CD4-positive, alpha-beta T cell (primary cell): ENCODE measurements at regions not wholly inside any gene's neighbourhood (a gene's known extent, or its start where the extent isn't known, plus 50 kb on each side); places are given as distances from the start of the nearest gene placed in this dataset.

Experiments used
- ATAC-seq: fragments of 200-7000 bp; cut with Tn5 transposase; one replicate; pipeline ENCODE4 v1.10.0; 2022; ENCODE audit warnings: mild to moderate bottlenecking; ENCODE audit not compliant: poor library complexity
- CTCF ChIA-PET: fragments of 350-600 bp; sonication (Branson Sonifier 250); formaldehyde crosslinking; loops from one replicate; lab custom pipeline; 2021; ENCODE audit warnings: antibody characterized with exemption, inconsistent platforms; lab: Charles Lee
- POLR2A ChIA-PET: fragments of 350-600 bp; sonication (Branson Sonifier 250); formaldehyde crosslinking; loops from one replicate; lab custom pipeline; 2021; ENCODE audit warnings: antibody characterized with exemption, inconsistent platforms; lab: Charles Lee
- DNase-seq, 14 experiments: peaks; one replicate each; pipeline ENCODE4 v3.0.0-alpha.2; 2013 to 2020; ENCODE audit warnings: mixed read lengths in 2 of 14
- H3K27ac ChIP-seq, 2 donors: one replicate each; pipeline versions ENCODE4 v1.5.1 to v1.7.0; 2013; ENCODE audit warnings: low read length in 2 of 2, low read depth in 1 of 2, mild to moderate bottlenecking in 1 of 2
- H3K27me3 ChIP-seq, 2 experiments: 1 replicate in 1 of 2; 2 replicates in 1 of 2; pipeline versions ENCODE4 v1.6.1 to v1.7.0; 2013; ENCODE audit warnings: low read length in 2 of 2, control low read depth in 1 of 2, mild to moderate bottlenecking in 1 of 2, moderate library complexity in 1 of 2; ENCODE audit not compliant: insufficient read depth in 2 of 2, control insufficient read depth in 1 of 2
- H3K36me3 ChIP-seq: one replicate; pipeline ENCODE4 v1.6.1; 2013; ENCODE audit warnings: low read length, control low read depth; ENCODE audit not compliant: insufficient read depth
- H3K4me1 ChIP-seq: one replicate; pipeline ENCODE4 v1.6.1; 2013; ENCODE audit warnings: low read length, control low read depth; ENCODE audit not compliant: insufficient read depth
- H3K4me3 ChIP-seq: one replicate; pipeline ENCODE4 v1.5.1; 2013; ENCODE audit warnings: mild to moderate bottlenecking, low read length, moderate library complexity
- H3K9me3 ChIP-seq, 2 experiments: 1 replicate in 1 of 2; 2 replicates in 1 of 2; pipeline versions ENCODE4 v1.6.1 to v1.7.0; 2013; ENCODE audit warnings: low read length in 2 of 2, mild to moderate bottlenecking in 2 of 2, control low read depth in 1 of 2, moderate library complexity in 1 of 2; ENCODE audit not compliant: control insufficient read depth in 1 of 2, insufficient read depth in 1 of 2
- H3K27ac Mint-ChIP-seq: one replicate; pipeline ENCODE4 v1.8.0; 2020; ENCODE audit warnings: mixed read lengths
- H3K27me3 Mint-ChIP-seq: one replicate; pipeline ENCODE4 v1.8.0; 2021; ENCODE audit warnings: mixed read lengths
- H3K36me3 Mint-ChIP-seq: one replicate; pipeline ENCODE4 v1.8.0; 2021; ENCODE audit warnings: low read depth, mixed read lengths
- H3K4me1 Mint-ChIP-seq: one replicate; pipeline ENCODE4 v1.8.0; 2021; ENCODE audit warnings: low read depth, mixed read lengths
- H3K4me3 Mint-ChIP-seq: one replicate; pipeline ENCODE4 v1.8.0; 2020; ENCODE audit warnings: mild to moderate bottlenecking, mixed read lengths
- H3K9me3 Mint-ChIP-seq: one replicate; pipeline ENCODE4 v1.8.0; 2020; ENCODE audit warnings: mixed read lengths
- CTCF ChIP-seq: fragments of 200-600 bp; IDR thresholded peaks from one replicate; pipeline ENCODE4 v1.8.0; 2022; ENCODE audit warnings: antibody characterized with exemption, mild to moderate bottlenecking
- intact Hi-C, 2 experiments: fragments of 100-400 bp; cut with DNase I in 1 of 2; cut with micrococcal nuclease in 1 of 2; formaldehyde crosslinking; loops; one replicate each; pipeline versions ENCODE4 v1.15.1 to v1.9.0; 2023 to 2025; cut with DNase I, micrococcal nuclease

- TF ChIP-seq CTCF = no peak
- ChIA-PET CTCF (interaction anchor here (0.6 kb wide), 1 partner anchor 128 kb away, joined by 3 read pairs; no protein-coding TSS in a partner anchor), POLR2A (no interaction called here)
- H3K4me1 Mint-ChIP-seq = no peaks in the 10 kb centered on the region
- H3K4me3 ChIP-seq = no peak overlapping the region
- H3K4me1 ChIP-seq = no peaks in the 10 kb centered on the region
- no peak overlapping the region for H3K4me3 Mint-ChIP-seq
- no peaks in the 10 kb centered on the region for H3K27me3 Mint-ChIP-seq
- no peaks in the 10 kb centered on the region for H3K27me3 ChIP-seq
- H3K9me3 Mint-ChIP-seq = peaks cover 1% of the 10 kb centered on the region
- ATAC-seq (no peak), DNase-seq (no peak)
- no peaks in the 10 kb centered on the region for H3K36me3 ChIP-seq
- intact Hi-C loops = no loop called here
- no peaks in the 10 kb centered on the region for H3K9me3 ChIP-seq
- H3K36me3 Mint-ChIP-seq = no peaks in the 10 kb centered on the region
- no peak overlapping the region for H3K27ac ChIP-seq
- H3K27ac Mint-ChIP-seq = no peak overlapping the region
These were observed 285.8 kb upstream of the KLHL1 start for GRCh38 chr13:70394031-70394548.

GRCh38 chr13:70391678-70392077 lies 283.4 kb upstream of the KLHL1 start:
- H3K27ac Mint-ChIP-seq = no peak overlapping the region
- ChIA-PET POLR2A (no interaction called here), CTCF (no interaction called here)
- DNase-seq = no peak
- no peak for ATAC-seq
- Histone ChIP-seq H3K4me3 (no peak overlapping the region), H3K27ac (no peak overlapping the region), H3K9me3 (peaks cover 0 to 5% of the 10 kb centered on the region in 2 experiments), H3K4me1 (no peaks in the 10 kb centered on the region), H3K27me3 (no peaks in the 10 kb centered on the region), H3K36me3 (no peaks in the 10 kb centered on the region)
- TF ChIP-seq CTCF = no peak
- intact Hi-C loops = no loop called here
- H3K36me3 Mint-ChIP-seq = no peaks in the 10 kb centered on the region
- no peak overlapping the region for H3K4me3 Mint-ChIP-seq
- H3K9me3 Mint-ChIP-seq = peaks cover 5% of the 10 kb centered on the region
- no peaks in the 10 kb centered on the region for H3K4me1 Mint-ChIP-seq
- H3K27me3 Mint-ChIP-seq = no peaks in the 10 kb centered on the region

GRCh38 chr13:70390968-70391367 lies 282.7 kb upstream of the KLHL1 start:
- H3K27ac Mint-ChIP-seq = no peak overlapping the region
- no peaks in the 10 kb centered on the region for H3K27me3 Mint-ChIP-seq
- Histone ChIP-seq H3K4me1 (no peaks in the 10 kb centered on the region), H3K27ac (no peak overlapping the region), H3K36me3 (no peaks in the 10 kb centered on the region), H3K9me3 (peaks cover 0 to 10% of the 10 kb centered on the region in 2 experiments), H3K27me3 (no peaks in the 10 kb centered on the region), H3K4me3 (no peak overlapping the region)
- H3K4me1 Mint-ChIP-seq = no peaks in the 10 kb centered on the region
- CTCF ChIA-PET = no interaction called here
- no peak for DNase-seq
- no peak overlapping the region for H3K4me3 Mint-ChIP-seq
- H3K36me3 Mint-ChIP-seq = no peaks in the 10 kb centered on the region
- H3K9me3 Mint-ChIP-seq = peaks cover 5% of the 10 kb centered on the region
- intact Hi-C loops = no loop called here
- no peak for TF ChIP-seq CTCF
- POLR2A ChIA-PET = no interaction called here
- ATAC-seq = no peak
